Activated T-cell treated with anti-CD3 and anti-CD28 coated beads, Interleukin-2, amount 50 U/mL, for 48 hours (primary cell): ENCODE measurements at regions not wholly inside any gene's neighbourhood (a gene's known extent, or its start where the extent isn't known, plus 50 kb on each side); places are given as distances from the start of the nearest gene placed in this dataset.
"Not testable (repeated sequence)": the region's sequence is repeated elsewhere in the genome, so short reads cannot be mapped to it uniquely, and the experiment has no call there.

Experiments used
- DNase-seq, 2 experiments: peaks; one replicate each; pipeline ENCODE4 v3.0.0-alpha.2; 2020

- no peak for DNase-seq
Measured at GRCh38 chr7:113030489-113030888, 56.1 kb downstream of the GPR85 start.

- DNase-seq, result no peak
Measured at GRCh38 chr7:113026941-113027340, 59.7 kb downstream of the GPR85 start.

GRCh38 chr7:113017144-113017857, 69.3 kb downstream of the GPR85 start:
- DNase-seq, result not testable (repeated sequence)

GRCh38 chr7:113015034-113015645, 71.5 kb downstream of the GPR85 start:
- no peak for DNase-seq

GRCh38 chr7:113013761-113014449, 72.7 kb downstream of the GPR85 start:
- no peak for DNase-seq

GRCh38 chr7:113012862-113013261, 73.8 kb downstream of the GPR85 start:
- DNase-seq, result not testable (repeated sequence)

GRCh38 chr7:113010377-113010776, 76.2 kb downstream of the GPR85 start:
- no peak for DNase-seq

- DNase-seq, result no peak
Measured at GRCh38 chr7:113008755-113009154, 77.9 kb downstream of the GPR85 start.

GRCh38 chr7:113004726-113005454, 81.7 kb downstream of the GPR85 start:
- DNase-seq, result no peak

- DNase-seq, result no peak
Measured at GRCh38 chr7:113000316-113001020, 86.2 kb downstream of the GPR85 start.

GRCh38 chr7:112997831-112998230, 88.8 kb downstream of the GPR85 start:
- no peak for DNase-seq

GRCh38 chr7:112996331-112996871, 90.2 kb downstream of the GPR85 start:
- DNase-seq, result no peak

GRCh38 chr7:112995059-112995824, 91.4 kb downstream of the GPR85 start:
- no peak for DNase-seq

- no peak for DNase-seq
Measured at GRCh38 chr7:112994656-112995055, 92.0 kb downstream of the GPR85 start.

- DNase-seq, result no peak
Measured at GRCh38 chr7:112990624-112991023, 96.0 kb downstream of the GPR85 start.

- no peak for DNase-seq
Measured at GRCh38 chr7:112989531-112989930, 97.1 kb downstream of the GPR85 start.

- no peak for DNase-seq
Measured at GRCh38 chr7:112987171-112987570, 99.5 kb downstream of the GPR85 start.

GRCh38 chr7:112986256-112987031, 100.2 kb downstream of the GPR85 start:
- no peak for DNase-seq

GRCh38 chr7:112985377-112985987, 101.1 kb downstream of the GPR85 start:
- DNase-seq, result no peak

GRCh38 chr7:112982441-112983063, 104.1 kb downstream of the GPR85 start:
- no peak for DNase-seq
